IPS-18a (cell line): ENCODE measurements at regions not wholly inside any gene's neighbourhood (a gene's known extent, or its start where the extent isn't known, plus 50 kb on each side); places are given as distances from the start of the nearest gene placed in this dataset.
A peak's percentile ranks its signal among the peaks of the same experiment; 100 is the strongest.

Experiments
- H3K27ac ChIP-seq: one replicate; pipeline ENCODE4 v1.5.1; 2013; ENCODE audit warnings: low read length
- H3K27me3 ChIP-seq: one replicate; pipeline ENCODE4 v1.6.1; 2013; ENCODE audit warnings: mild to moderate bottlenecking, low read length; ENCODE audit not compliant: control insufficient read depth, insufficient read depth
- H3K36me3 ChIP-seq: one replicate; pipeline ENCODE4 v1.6.1; 2013; ENCODE audit warnings: low read depth, low read length; ENCODE audit not compliant: control insufficient read depth
- H3K4me1 ChIP-seq: one replicate; pipeline ENCODE4 v1.6.1; 2013; ENCODE audit warnings: low read depth, low read length; ENCODE audit not compliant: control insufficient read depth
- H3K4me3 ChIP-seq: one replicate; pipeline ENCODE4 v1.5.1; 2013; ENCODE audit warnings: low read length
- H3K9ac ChIP-seq: one replicate; pipeline ENCODE4 v1.6.1; 2013; ENCODE audit warnings: mild to moderate bottlenecking, low read length, moderate library complexity
- H3K9me3 ChIP-seq: one replicate; pipeline ENCODE4 v1.6.1; 2013; ENCODE audit warnings: low read depth, low read length; ENCODE audit not compliant: control insufficient read depth

DNA sequence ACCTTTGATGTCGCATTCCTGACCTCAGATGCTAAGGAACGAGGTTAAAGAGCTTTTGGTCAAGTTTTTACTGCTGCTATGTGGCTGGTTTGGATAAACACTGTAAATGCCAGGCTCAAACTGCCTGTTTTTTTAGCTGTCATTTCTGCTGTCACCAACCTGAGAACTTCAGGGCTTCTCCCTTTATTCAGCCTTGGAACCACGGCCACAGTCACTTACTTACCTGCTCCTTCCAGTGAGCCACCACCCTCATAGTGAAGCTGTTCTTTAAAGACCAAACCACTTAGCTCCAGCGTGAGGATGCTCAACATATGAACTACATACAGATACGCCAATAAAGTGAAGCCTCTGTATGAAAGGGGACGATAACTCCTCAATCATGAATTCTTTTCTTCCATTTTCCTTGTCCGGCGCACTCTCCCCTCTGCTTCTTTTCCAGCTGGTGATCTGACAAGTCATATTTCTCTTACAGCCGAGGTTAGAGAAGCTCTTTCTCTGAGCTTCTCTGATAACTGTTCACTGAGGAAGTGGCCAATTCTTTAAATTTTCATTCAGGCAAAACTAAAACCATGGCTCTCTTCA, 152.8 kb upstream of the ANK2 start:
- Histone ChIP-seq H3K27me3 (no peaks in the 10 kb centered on the region), H3K27ac (no peak overlapping the region), H3K4me1 (peaks cover 45% of the 10 kb centered on the region), H3K9ac (no peak overlapping the region), H3K36me3 (no peaks in the 10 kb centered on the region), H3K4me3 (no peak overlapping the region), H3K9me3 (no peaks in the 10 kb centered on the region)

DNA sequence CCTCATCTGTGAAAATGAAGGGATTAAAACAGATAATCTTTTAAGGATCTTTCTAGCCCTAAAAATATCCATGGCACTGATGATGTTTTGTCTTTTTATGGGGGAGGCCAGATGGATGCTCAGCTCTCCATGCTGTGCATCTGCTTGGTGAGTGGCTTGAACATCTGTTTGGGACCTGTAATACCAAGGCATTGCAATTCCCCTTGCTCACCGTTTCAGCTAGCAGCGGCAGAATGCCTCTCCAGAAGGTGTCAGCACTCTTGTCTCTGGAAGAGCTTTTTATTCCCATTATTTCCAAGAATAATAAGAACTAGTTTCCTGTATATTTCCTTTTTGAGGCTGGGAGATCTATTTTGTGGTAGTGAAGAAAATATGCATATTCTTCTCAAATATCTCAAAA, 151.9 kb upstream of the ANK2 start:
- H3K4me1 ChIP-seq: peaks cover 50% of the 10 kb centered on the region
- H3K27ac ChIP-seq: no peak overlapping the region
- no peak overlapping the region for H3K4me3 ChIP-seq
- H3K27me3 ChIP-seq: no peaks in the 10 kb centered on the region
- H3K9me3 ChIP-seq: no peaks in the 10 kb centered on the region
- no peaks in the 10 kb centered on the region for H3K36me3 ChIP-seq
- H3K9ac ChIP-seq: no peak overlapping the region

DNA sequence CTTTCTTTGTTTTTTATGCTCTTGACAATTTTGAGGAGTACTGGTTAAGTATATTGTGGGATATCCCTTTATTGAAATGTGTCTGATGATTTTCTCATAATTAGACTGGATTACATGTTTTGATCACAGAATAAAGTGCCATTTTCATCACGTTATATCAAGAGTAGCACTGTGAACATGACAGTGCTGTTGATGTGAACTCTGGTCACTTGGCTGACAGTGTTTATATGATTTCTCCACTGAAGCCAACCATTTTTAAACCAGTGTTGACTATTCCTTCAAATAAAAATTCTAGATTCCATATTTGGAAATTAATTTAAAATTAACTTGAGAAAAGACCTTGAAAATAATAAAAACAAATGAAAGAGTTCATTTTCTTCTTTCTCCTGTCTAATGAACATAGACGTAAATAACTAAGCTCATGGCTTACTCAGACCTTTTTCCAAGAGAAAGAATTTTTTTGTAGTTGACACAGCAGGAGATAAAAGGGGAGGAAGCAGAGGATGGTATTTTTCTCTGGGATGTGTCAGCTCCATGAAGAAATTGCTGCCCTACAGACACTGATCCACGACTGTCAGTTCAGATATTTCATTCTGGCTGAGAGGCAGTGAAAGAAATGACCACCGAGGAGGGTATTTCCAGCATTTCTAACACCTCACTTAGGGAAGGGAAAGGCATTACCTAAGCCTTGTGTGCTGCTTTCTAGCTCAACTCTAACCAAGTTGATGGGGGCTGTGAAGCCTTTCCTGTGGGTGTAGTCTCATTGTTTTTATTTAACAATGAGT, 150.9 kb upstream of the ANK2 start:
- H3K9me3 ChIP-seq: no peaks in the 10 kb centered on the region
- peak overlapping the region; percentile 16 for H3K4me3 ChIP-seq
- H3K9ac ChIP-seq: no peak overlapping the region
- H3K36me3 ChIP-seq: no peaks in the 10 kb centered on the region
- H3K27me3 ChIP-seq: no peaks in the 10 kb centered on the region
- peaks cover 50% of the 10 kb centered on the region for H3K4me1 ChIP-seq
- H3K27ac ChIP-seq: peak overlapping the region; percentile 13

DNA sequence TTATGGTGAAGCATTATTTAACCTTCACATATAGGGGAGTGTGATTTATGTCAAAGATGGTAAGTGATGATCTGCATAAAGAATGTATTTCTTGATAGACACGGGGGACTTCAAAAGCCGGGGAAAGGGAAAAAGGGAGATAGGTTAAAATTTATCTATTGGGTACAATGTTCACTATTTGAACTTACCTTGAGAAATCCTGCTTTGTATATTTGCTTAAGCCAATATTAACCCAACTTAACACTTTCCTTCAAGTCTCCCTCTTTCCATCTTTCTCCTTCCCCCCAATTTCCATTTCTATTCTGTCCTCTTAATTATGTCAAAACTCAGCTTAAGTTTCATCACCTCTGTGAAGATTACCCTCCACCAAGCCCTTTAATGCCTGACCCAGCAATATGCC, 149.0 kb upstream of the ANK2 start:
- Histone ChIP-seq H3K4me3 (no peak overlapping the region), H3K27me3 (no peaks in the 10 kb centered on the region), H3K9ac (no peak overlapping the region), H3K36me3 (no peaks in the 10 kb centered on the region), H3K27ac (no peak overlapping the region), H3K4me1 (peaks cover 40% of the 10 kb centered on the region), H3K9me3 (no peaks in the 10 kb centered on the region)

DNA sequence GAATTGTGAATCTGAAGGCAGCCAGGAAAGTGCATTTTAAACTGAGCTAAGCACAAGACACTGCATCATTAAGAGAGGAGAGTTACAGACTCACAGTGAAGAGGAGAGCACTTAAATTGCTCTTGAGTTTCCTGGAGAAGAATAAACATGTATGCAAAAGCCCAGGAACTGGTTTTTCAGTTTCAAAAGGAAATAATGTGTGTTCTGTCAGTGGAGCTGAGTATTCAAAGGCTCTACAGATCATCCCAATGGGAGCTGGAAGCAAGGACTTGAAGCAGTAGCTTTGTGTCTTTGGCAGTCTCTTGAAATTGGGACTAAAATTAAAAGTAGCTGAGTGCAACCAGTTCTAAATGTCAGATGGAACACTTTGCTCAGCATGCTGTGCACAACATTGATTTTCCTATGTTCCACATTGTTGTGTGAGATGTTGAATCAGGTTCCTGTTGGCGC, 147.5 kb upstream of the ANK2 start:
- H3K36me3 ChIP-seq: no peaks in the 10 kb centered on the region
- H3K4me3 ChIP-seq: no peak overlapping the region
- H3K9me3 ChIP-seq: no peaks in the 10 kb centered on the region
- peaks cover 25% of the 10 kb centered on the region for H3K4me1 ChIP-seq
- no peaks in the 10 kb centered on the region for H3K27me3 ChIP-seq
- no peak overlapping the region for H3K9ac ChIP-seq
- no peak overlapping the region for H3K27ac ChIP-seq

DNA sequence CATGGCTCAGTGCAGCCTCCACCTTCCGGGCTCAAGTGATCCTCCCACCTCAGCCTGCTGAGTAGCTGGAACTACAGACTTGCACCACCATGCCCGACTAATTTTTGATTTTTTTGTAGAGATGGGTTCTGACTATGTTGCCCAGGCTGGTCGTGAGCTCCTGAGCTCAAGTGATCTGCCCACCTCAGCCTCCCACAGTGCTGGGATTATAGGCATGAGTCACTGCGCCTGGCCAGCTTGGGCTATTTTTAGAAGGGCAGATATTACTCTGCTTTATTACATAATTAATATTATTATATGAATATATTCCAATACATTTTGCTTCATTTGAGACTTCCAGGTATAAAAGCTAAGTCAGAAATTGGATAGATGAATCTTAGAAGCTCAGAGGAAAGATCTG, 143.7 kb upstream of the ANK2 start:
- Histone ChIP-seq H3K9ac (no peak overlapping the region), H3K9me3 (no peaks in the 10 kb centered on the region), H3K4me3 (no peak overlapping the region), H3K36me3 (no peaks in the 10 kb centered on the region), H3K27me3 (no peaks in the 10 kb centered on the region), H3K27ac (no peak overlapping the region), H3K4me1 (peaks cover 17% of the 10 kb centered on the region)

DNA sequence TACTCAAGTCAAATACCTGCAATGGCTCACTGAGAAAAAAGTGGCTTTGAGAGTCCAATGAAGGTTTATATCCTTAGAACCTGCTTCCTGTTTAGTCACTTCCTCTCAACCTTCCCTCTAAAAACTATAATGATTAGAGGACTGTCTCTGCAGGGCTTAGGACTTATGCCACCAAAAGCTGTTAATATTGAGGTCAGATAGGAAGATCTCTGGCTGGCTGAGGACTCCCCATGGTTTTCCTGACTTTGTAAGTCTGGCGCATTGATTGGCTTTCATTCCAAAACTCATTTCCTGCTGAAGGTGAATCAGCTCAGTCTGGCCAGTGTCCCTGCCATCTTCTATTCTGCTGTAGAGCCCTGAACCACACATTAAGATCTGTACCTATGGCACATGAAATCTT, 140.9 kb upstream of the ANK2 start:
- Histone ChIP-seq H3K27me3 (no peaks in the 10 kb centered on the region), H3K36me3 (no peaks in the 10 kb centered on the region), H3K4me1 (peaks cover 11% of the 10 kb centered on the region), H3K27ac (no peak overlapping the region), H3K4me3 (no peak overlapping the region), H3K9me3 (no peaks in the 10 kb centered on the region), H3K9ac (no peak overlapping the region)

DNA sequence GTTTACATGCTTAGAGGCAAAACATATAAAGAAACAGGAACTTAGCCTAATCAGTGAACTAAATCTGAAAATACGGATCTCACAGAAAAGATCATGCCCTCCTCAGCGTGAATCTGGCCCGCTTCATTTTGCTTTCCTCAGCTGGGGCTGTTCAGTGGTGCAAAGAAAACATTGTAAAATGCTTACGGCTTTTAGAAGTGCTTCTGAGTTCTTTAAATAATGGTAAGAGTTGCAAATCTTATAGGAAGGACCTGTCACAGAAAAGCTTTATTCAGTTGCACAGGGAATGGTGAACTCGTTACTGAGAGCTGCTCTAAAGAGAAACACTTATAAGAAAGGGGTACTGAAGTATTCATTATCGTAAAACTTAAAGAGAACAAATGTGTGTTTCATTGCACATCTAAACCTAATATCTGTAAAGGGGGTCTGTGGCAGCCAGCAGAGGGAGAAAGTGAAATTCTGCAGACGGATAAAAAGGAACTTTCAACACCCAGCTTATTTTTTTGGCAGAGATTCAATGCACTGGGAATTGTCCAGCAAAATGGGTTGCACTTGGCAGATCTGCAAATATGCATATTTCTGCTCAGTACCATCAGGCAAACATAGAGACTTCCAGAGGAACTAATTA, 139.2 kb upstream of the ANK2 start:
- Histone ChIP-seq H3K4me3 (no peak overlapping the region), H3K9me3 (no peaks in the 10 kb centered on the region), H3K27me3 (no peaks in the 10 kb centered on the region), H3K36me3 (no peaks in the 10 kb centered on the region), H3K4me1 (peaks cover 11% of the 10 kb centered on the region), H3K27ac (no peak overlapping the region), H3K9ac (no peak overlapping the region)

DNA sequence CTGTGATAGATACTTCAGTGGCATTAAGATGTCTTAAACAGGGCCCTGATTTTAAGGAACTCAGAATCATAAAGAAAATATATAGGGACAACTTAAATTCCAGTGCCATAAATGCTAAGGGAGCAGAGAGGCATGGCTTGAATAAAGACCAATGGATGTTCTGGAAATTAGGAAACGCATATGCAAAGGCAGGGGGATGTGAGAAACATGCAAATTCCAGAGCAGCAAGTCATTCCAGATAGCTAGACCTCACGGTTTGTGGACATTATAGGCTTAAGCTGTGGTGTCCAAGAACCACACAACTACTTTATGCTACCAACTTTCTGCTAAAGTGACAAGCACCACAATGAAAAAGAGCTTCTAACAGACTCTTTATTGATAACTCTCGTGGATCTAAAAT, 132.6 kb upstream of the ANK2 start:
- no peak overlapping the region for H3K27ac ChIP-seq
- no peak overlapping the region for H3K9ac ChIP-seq
- H3K9me3 ChIP-seq: no peaks in the 10 kb centered on the region
- no peaks in the 10 kb centered on the region for H3K27me3 ChIP-seq
- H3K36me3 ChIP-seq: no peaks in the 10 kb centered on the region
- H3K4me1 ChIP-seq: peaks cover 5% of the 10 kb centered on the region
- H3K4me3 ChIP-seq: no peak overlapping the region

DNA sequence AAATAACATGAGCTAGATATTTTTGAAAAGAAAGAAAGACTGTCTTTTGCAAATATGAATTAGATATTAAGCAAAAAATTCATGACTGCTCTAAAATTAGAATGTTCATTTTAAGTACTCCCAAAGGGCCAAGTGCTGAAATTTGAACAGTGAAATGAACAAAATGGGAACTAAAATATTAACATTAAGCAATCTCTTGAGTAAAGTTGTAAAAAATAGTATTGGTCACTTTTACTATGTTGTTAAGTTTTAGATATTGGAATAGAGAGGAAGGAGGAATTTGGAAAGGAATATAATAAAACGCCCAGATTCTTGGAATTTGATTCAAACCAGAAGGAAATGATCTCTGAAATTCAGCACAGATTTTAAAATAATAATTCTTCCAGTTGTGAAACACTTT, 125.9 kb upstream of the ANK2 start:
- Histone ChIP-seq H3K27ac (no peak overlapping the region), H3K4me3 (no peak overlapping the region), H3K27me3 (no peaks in the 10 kb centered on the region), H3K9me3 (no peaks in the 10 kb centered on the region), H3K4me1 (no peaks in the 10 kb centered on the region), H3K9ac (no peak overlapping the region), H3K36me3 (no peaks in the 10 kb centered on the region)

DNA sequence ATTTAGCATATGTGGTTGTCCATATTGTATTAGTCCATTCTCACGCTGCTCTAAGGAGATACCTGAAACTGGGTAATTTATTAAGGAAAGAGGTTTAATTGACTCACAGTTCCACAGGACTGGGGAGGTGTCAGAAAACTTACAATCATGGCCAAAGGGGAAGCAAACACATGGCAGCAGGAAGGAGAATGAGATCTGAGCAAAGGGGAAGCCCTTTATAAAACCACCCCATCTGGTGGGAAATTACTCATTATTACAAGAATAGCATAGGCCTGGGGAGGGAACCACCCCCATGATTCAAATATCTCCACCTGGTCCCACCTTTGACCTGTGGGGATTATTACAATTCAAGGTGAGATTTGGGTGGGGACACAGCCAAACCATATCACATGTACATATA, 122.6 kb upstream of the ANK2 start:
- Histone ChIP-seq H3K4me1 (no peaks in the 10 kb centered on the region), H3K9ac (no peak overlapping the region), H3K27ac (no peak overlapping the region), H3K36me3 (no peaks in the 10 kb centered on the region), H3K9me3 (no peaks in the 10 kb centered on the region), H3K4me3 (no peak overlapping the region), H3K27me3 (no peaks in the 10 kb centered on the region)

DNA sequence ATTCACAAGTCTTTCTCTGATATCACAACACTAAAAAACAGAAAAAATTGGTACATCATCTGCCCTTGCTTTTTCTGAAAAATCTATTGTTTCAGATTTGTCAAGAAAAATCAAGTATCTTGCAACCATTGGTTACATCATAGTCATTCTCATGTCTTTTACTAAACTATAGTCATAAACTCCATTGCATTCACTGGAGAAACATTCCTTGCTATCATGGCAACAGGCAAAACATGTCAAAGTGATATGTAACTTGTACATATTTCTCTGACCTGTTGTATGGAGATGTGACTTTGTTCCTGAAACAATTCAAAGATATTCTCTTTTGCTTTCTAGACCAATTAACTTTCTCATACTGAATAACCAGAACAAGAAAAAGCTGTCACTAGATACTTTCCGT, 121.9 kb upstream of the ANK2 start:
- H3K4me1 ChIP-seq: no peaks in the 10 kb centered on the region
- no peaks in the 10 kb centered on the region for H3K9me3 ChIP-seq
- H3K27ac ChIP-seq: no peak overlapping the region
- H3K36me3 ChIP-seq: no peaks in the 10 kb centered on the region
- H3K27me3 ChIP-seq: no peaks in the 10 kb centered on the region
- H3K9ac ChIP-seq: no peak overlapping the region
- no peak overlapping the region for H3K4me3 ChIP-seq
